ENCODE measurements at regions not wholly inside any gene's neighbourhood (a gene's known extent, or its start where the extent isn't known, plus 50 kb on each side); places are given as distances from the start of the nearest gene placed in this dataset.

GRCh38 chr12:118922405-118922804 is 58.9 kb upstream of the SRRM4 start:
- H3K4me2 ChIP-seq (ENCODE audit: insufficient read depth in 1 of 2, low read depth in 2 of 2, low read length in 2 of 2), result no peak overlapping the region
- H3K23me2 ChIP-seq (ENCODE audit: low read depth, low read length), result no peaks in the 10 kb centered on the region
- ChIA-PET POLR2A (ENCODE audit: partially characterized antibody) (no interaction called here), CTCF (ENCODE audit: partially characterized antibody) (interaction anchor here (0.9 to 1.4 kb wide), 2 partner anchors 12 to 67 kb away, joined by 3 read pairs; no protein-coding TSS in a partner anchor)
- H3K56ac ChIP-seq (replicated peaks; ENCODE audit: insufficient read length, low read depth, low read length), result no peak overlapping the region
- no peak overlapping the region for H2AK5ac ChIP-seq (ENCODE audit: low read depth, low read length)
- WGBS, 2 experiments (ENCODE audit: extremely low coverage in 1 of 2, insufficient coverage in 1 of 2, insufficient read length in 1 of 2, insufficient replicate concordance in 2 of 2, low coverage in 1 of 2, low lambda C conversion rate in 2 of 2, missing lambda C conversion rate in 1 of 2), result 34% methylated on average over 2 of the region's 2 CpGs; no CpG with 5 or more reads in 1 of the 2 experiments
- no peaks in the 10 kb centered on the region for H4K20me1 ChIP-seq (replicated peaks in 1 of 2; ENCODE audit: control insufficient read depth in 1 of 2, insufficient read depth in 2 of 2, low read length in 2 of 2)
- FAIRE-seq (no peak), DNase-seq (ENCODE audit: low read depth in 1 of 2, low spot score in 2 of 2) (peak in 1 of 2 experiments; percentile 53)
- no peak overlapping the region for H3K14ac ChIP-seq (ENCODE audit: insufficient read length)
- H3K9ac ChIP-seq (replicated peaks in 1 of 4; ENCODE audit: extremely low read depth in 1 of 4, low read depth in 3 of 4, low read length in 3 of 4), result no peak overlapping the region
- no peak overlapping the region for H3K18ac ChIP-seq (ENCODE audit: extremely low read depth, low read length)
- no peak overlapping the region for H4K8ac ChIP-seq (ENCODE audit: extremely low read depth, insufficient read depth, low read length)
- TF ChIP-seq RAD21 (IDR thresholded peaks at IDR 0.05 in 1 of 2, conservative IDR thresholded peaks at IDR 0.05 in 1 of 2; ENCODE audit: low read depth in 2 of 2, low read length in 2 of 2), result peak in 1 of 2 experiments; percentile 11; a peak in 1 of 4 replicates
- no peak for TF ChIP-seq KDM1A (IDR thresholded peaks at IDR 0.05; ENCODE audit: borderline replicate concordance, low read length)
- no peak for TF ChIP-seq SIRT6 (IDR thresholded peaks at IDR 0.05; ENCODE audit: low read length)
- TF ChIP-seq SIN3A (conservative IDR thresholded peaks at IDR 0.05 in 1 of 2, IDR thresholded peaks at IDR 0.05 in 1 of 2; ENCODE audit: low read depth in 1 of 2, low read length in 2 of 2), result peak; percentile 64 to 91; a peak in 2 of 4 replicates
- no peak for TF ChIP-seq TCF12 (IDR thresholded peaks at IDR 0.05; ENCODE audit: low read depth, low read length)
- H3K79me1 ChIP-seq (ENCODE audit: low read depth, low read length), result no peaks in the 10 kb centered on the region
- peaks cover 0 to 2% (median 0%) of the 10 kb centered on the region in 4 experiments; a peak in 1 of 7 replicates for H3K27me3 ChIP-seq (replicated peaks in 1 of 4; ENCODE audit: control insufficient read depth in 3 of 4, extremely low read depth in 1 of 4, insufficient read depth in 3 of 4, low read length in 3 of 4)
- H2BK120ac ChIP-seq (replicated peaks; ENCODE audit: low read depth, low read length), result no peak overlapping the region
- no peak overlapping the region for H3K4ac ChIP-seq (replicated peaks; ENCODE audit: insufficient read length, low read depth, low read length)
- no peak overlapping the region for H2BK5ac ChIP-seq (ENCODE audit: low read depth, low read length)
- no peak overlapping the region for H4K5ac ChIP-seq (ENCODE audit: insufficient read length, low read depth, low read length)
- no peak overlapping the region for H2BK15ac ChIP-seq (ENCODE audit: low read length)
- H2AFZ ChIP-seq (ENCODE audit: low read length), result no peak overlapping the region
- H3K4me1 ChIP-seq (replicated peaks in 1 of 4; ENCODE audit: control insufficient read depth in 3 of 4, insufficient read depth in 4 of 4, low read length in 3 of 4), result no peaks in the 10 kb centered on the region
- H2BK12ac ChIP-seq (ENCODE audit: low read depth, low read length), result no peak overlapping the region
- H3K4me3 ChIP-seq (ENCODE audit: extremely low read depth in 1 of 4, insufficient read depth in 2 of 4, low read depth in 3 of 4, low read length in 4 of 4), result no peak overlapping the region
- H3K79me2 ChIP-seq (ENCODE audit: control insufficient read depth in 1 of 2, insufficient read depth in 2 of 2, low read length in 2 of 2), result no peaks in the 10 kb centered on the region
- H4K91ac ChIP-seq (replicated peaks; ENCODE audit: insufficient read length, low read length), result no peak overlapping the region
- H3K36me3 ChIP-seq (ENCODE audit: control insufficient read depth in 2 of 4, insufficient read depth in 4 of 4, low read length in 3 of 4), result no peaks in the 10 kb centered on the region
- H3K23ac ChIP-seq (ENCODE audit: insufficient read length), result no peak overlapping the region
- no peak overlapping the region for H3K27ac ChIP-seq (ENCODE audit: low read depth, low read length)
- no peak overlapping the region for H2BK20ac ChIP-seq (ENCODE audit: low read length)
- H3K9me3 ChIP-seq (ENCODE audit: insufficient read depth in 2 of 2, low read depth in 1 of 2, low read length in 1 of 2), result no peaks in the 10 kb centered on the region
